Stimulated activated naive B cell treated with anti-CD40 and anti-IgM and Interleukin-4, amounts not matched to agents 10 μg/mL and 1 μg/mL and 100 μg/mL, for 72 hours (primary cell): ENCODE measurements at regions not wholly inside any gene's neighbourhood (a gene's known extent, or its start where the extent isn't known, plus 50 kb on each side); places are given as distances from the start of the nearest gene placed in this dataset.
"Not testable (repeated sequence)": the region's sequence is repeated elsewhere in the genome, so short reads cannot be mapped to it uniquely, and the experiment has no call there.

Source experiments
- ATAC-seq, 2 donors: fragments of 150-1000 bp; cut with Tn5 transposase; replicated peaks; 2 replicates each; pipeline ENCODE4 v1.10.0; 2021; ENCODE audit warnings: moderate library complexity in 1 of 2
- DNase-seq: peaks from one replicate; pipeline ENCODE4 v3.0.0; 2021
- H3K27ac Mint-ChIP-seq: one replicate; pipeline ENCODE4 v1.8.0; 2022; ENCODE audit warnings: mild to moderate bottlenecking, mixed read lengths
- H3K27me3 Mint-ChIP-seq, 2 donors: one replicate each; pipeline ENCODE4 v1.8.0; 2022; ENCODE audit warnings: mixed read lengths in 2 of 2
- H3K36me3 Mint-ChIP-seq, 2 donors: one replicate each; pipeline ENCODE4 v1.8.0; 2022; ENCODE audit warnings: mixed read lengths in 2 of 2, mild to moderate bottlenecking in 1 of 2
- H3K4me1 Mint-ChIP-seq, 2 donors: one replicate each; pipeline ENCODE4 v1.8.0; 2022; ENCODE audit warnings: mixed read lengths in 2 of 2, mild to moderate bottlenecking in 1 of 2
- H3K4me3 Mint-ChIP-seq, 2 donors: one replicate each; pipeline ENCODE4 v1.8.0; 2022; ENCODE audit warnings: mild to moderate bottlenecking in 2 of 2, mixed read lengths in 2 of 2, moderate library complexity in 1 of 2
- H3K9me3 Mint-ChIP-seq, 2 donors: one replicate each; pipeline ENCODE4 v1.8.0; 2022; ENCODE audit warnings: mixed read lengths in 2 of 2, mild to moderate bottlenecking in 1 of 2

- ATAC-seq, H3K4me1 Mint-ChIP-seq, H3K4me3 Mint-ChIP-seq, H3K27me3 Mint-ChIP-seq, H3K36me3 Mint-ChIP-seq, H3K9me3 Mint-ChIP-seq, DNase-seq, H3K27ac Mint-ChIP-seq: not testable (repeated sequence)
Measured at GRCh38 chrY:12448561-12448960, 252.5 kb upstream of the USP9Y start.

GRCh38 chrY:12453318-12453717, 247.7 kb upstream of the USP9Y start:
- not testable (repeated sequence) for ATAC-seq, DNase-seq, H3K27ac Mint-ChIP-seq, H3K9me3 Mint-ChIP-seq, H3K4me1 Mint-ChIP-seq, H3K4me3 Mint-ChIP-seq, H3K27me3 Mint-ChIP-seq, H3K36me3 Mint-ChIP-seq

- Mint-ChIP-seq H3K36me3 (no peaks in the 10 kb centered on the region), H3K9me3 (no peaks in the 10 kb centered on the region), H3K27me3 (no peaks in the 10 kb centered on the region), H3K4me1 (no peaks in the 10 kb centered on the region), H3K27ac (no peak overlapping the region), H3K4me3 (no peak overlapping the region)
- DNase-seq (no peak), ATAC-seq (no peak)
Measured at GRCh38 chrY:12459965-12460364, 241.1 kb upstream of the USP9Y start.

GRCh38 chrY:12464155-12464554, 236.9 kb upstream of the USP9Y start:
- Mint-ChIP-seq H3K36me3 (peaks cover 0 to 2% of the 10 kb centered on the region in 2 donors), H3K27ac (no peak overlapping the region), H3K9me3 (peaks cover 0 to 6% of the 10 kb centered on the region in 2 donors), H3K4me3 (no peak overlapping the region), H3K27me3 (no peaks in the 10 kb centered on the region), H3K4me1 (no peaks in the 10 kb centered on the region)
- no peak for ATAC-seq
- no peak for DNase-seq

- Mint-ChIP-seq H3K4me1 (no peaks in the 10 kb centered on the region), H3K36me3 (peaks cover 0 to 3% of the 10 kb centered on the region in 2 donors), H3K27ac (no peak overlapping the region), H3K27me3 (no peaks in the 10 kb centered on the region), H3K9me3 (peaks cover 0 to 7% of the 10 kb centered on the region in 2 donors), H3K4me3 (no peak overlapping the region)
- DNase-seq = no peak
- ATAC-seq = no peak
Measured at GRCh38 chrY:12465706-12466105, 235.3 kb upstream of the USP9Y start.

GRCh38 chrY:12469081-12469480, 231.9 kb upstream of the USP9Y start:
- Mint-ChIP-seq H3K4me1 (no peaks in the 10 kb centered on the region), H3K4me3 (no peak overlapping the region), H3K9me3 (peaks cover 0 to 7% of the 10 kb centered on the region in 2 donors), H3K27ac (no peak overlapping the region), H3K27me3 (no peaks in the 10 kb centered on the region), H3K36me3 (peaks cover 0 to 3% of the 10 kb centered on the region in 2 donors)
- ATAC-seq (peak in 1 of 2 donors; percentile 38), DNase-seq (no peak)

GRCh38 chrY:12474472-12474871, 226.6 kb upstream of the USP9Y start:
- ATAC-seq = no peak
- H3K9me3 Mint-ChIP-seq = no peaks in the 10 kb centered on the region
- H3K27ac Mint-ChIP-seq = no peak overlapping the region
- H3K4me1 Mint-ChIP-seq = no peaks in the 10 kb centered on the region
- no peaks in the 10 kb centered on the region for H3K27me3 Mint-ChIP-seq
- DNase-seq = no peak
- H3K4me3 Mint-ChIP-seq = no peak overlapping the region
- no peaks in the 10 kb centered on the region for H3K36me3 Mint-ChIP-seq

GRCh38 chrY:12479382-12479781, 221.6 kb upstream of the USP9Y start:
- Mint-ChIP-seq H3K27ac (no peak overlapping the region), H3K36me3 (no peaks in the 10 kb centered on the region), H3K27me3 (no peaks in the 10 kb centered on the region), H3K4me1 (no peaks in the 10 kb centered on the region), H3K9me3 (peaks cover 0 to under 1% of the 10 kb centered on the region in 2 donors), H3K4me3 (no peak overlapping the region)
- DNase-seq (no peak), ATAC-seq (no peak)

- Mint-ChIP-seq H3K4me3 (no peak overlapping the region), H3K27me3 (no peaks in the 10 kb centered on the region), H3K27ac (no peak overlapping the region), H3K4me1 (no peaks in the 10 kb centered on the region), H3K36me3 (no peaks in the 10 kb centered on the region), H3K9me3 (peaks cover 0 to 3% of the 10 kb centered on the region in 2 donors)
- DNase-seq (no peak), ATAC-seq (no peak)
Measured at GRCh38 chrY:12483394-12483793, 217.6 kb upstream of the USP9Y start.

- Mint-ChIP-seq H3K27ac (no peak overlapping the region), H3K27me3 (no peaks in the 10 kb centered on the region), H3K4me3 (no peak overlapping the region), H3K4me1 (no peaks in the 10 kb centered on the region), H3K36me3 (no peaks in the 10 kb centered on the region), H3K9me3 (peaks cover 0 to 2% of the 10 kb centered on the region in 2 donors)
- no peak for ATAC-seq
- no peak for DNase-seq
Measured at GRCh38 chrY:12490558-12491209, 210.3 kb upstream of the USP9Y start.

GRCh38 chrY:12492218-12492617, 208.8 kb upstream of the USP9Y start:
- Mint-ChIP-seq H3K27me3 (no peaks in the 10 kb centered on the region), H3K4me1 (no peaks in the 10 kb centered on the region), H3K9me3 (peaks cover 0 to 2% of the 10 kb centered on the region in 2 donors), H3K36me3 (no peaks in the 10 kb centered on the region), H3K4me3 (no peak overlapping the region), H3K27ac (no peak overlapping the region)
- DNase-seq (no peak), ATAC-seq (no peak)

- no peaks in the 10 kb centered on the region for H3K27me3 Mint-ChIP-seq
- H3K36me3 Mint-ChIP-seq = no peaks in the 10 kb centered on the region
- H3K4me3 Mint-ChIP-seq = no peak overlapping the region
- DNase-seq (no peak), ATAC-seq (no peak)
- H3K9me3 Mint-ChIP-seq = no peaks in the 10 kb centered on the region
- peaks cover 0 to 5% of the 10 kb centered on the region in 2 donors for H3K4me1 Mint-ChIP-seq
- H3K27ac Mint-ChIP-seq = no peak overlapping the region
Measured at GRCh38 chrY:12496007-12496406, 205.0 kb upstream of the USP9Y start.

GRCh38 chrY:12500096-12500495, 200.9 kb upstream of the USP9Y start:
- H3K27ac Mint-ChIP-seq = no peak overlapping the region
- DNase-seq (no peak), ATAC-seq (no peak)
- H3K4me3 Mint-ChIP-seq = no peak overlapping the region
- no peaks in the 10 kb centered on the region for H3K36me3 Mint-ChIP-seq
- H3K4me1 Mint-ChIP-seq = peaks cover 0 to 5% of the 10 kb centered on the region in 2 donors
- no peaks in the 10 kb centered on the region for H3K27me3 Mint-ChIP-seq
- H3K9me3 Mint-ChIP-seq = no peaks in the 10 kb centered on the region

GRCh38 chrY:12504028-12504427, 197.0 kb upstream of the USP9Y start:
- H3K4me3 Mint-ChIP-seq, H3K36me3 Mint-ChIP-seq, H3K4me1 Mint-ChIP-seq, H3K27me3 Mint-ChIP-seq, H3K9me3 Mint-ChIP-seq, DNase-seq, ATAC-seq, H3K27ac Mint-ChIP-seq: not testable (repeated sequence)

GRCh38 chrY:12517338-12517737, 183.7 kb upstream of the USP9Y start:
- Mint-ChIP-seq H3K4me1 (no peaks in the 10 kb centered on the region), H3K4me3 (no peak overlapping the region), H3K36me3 (no peaks in the 10 kb centered on the region), H3K27ac (no peak overlapping the region), H3K27me3 (no peaks in the 10 kb centered on the region), H3K9me3 (no peaks in the 10 kb centered on the region)
- no peak for DNase-seq
- no peak for ATAC-seq

- Mint-ChIP-seq H3K9me3 (no peaks in the 10 kb centered on the region), H3K27me3 (no peaks in the 10 kb centered on the region), H3K4me1 (peaks cover 0 to 22% of the 10 kb centered on the region in 2 donors), H3K36me3 (no peaks in the 10 kb centered on the region), H3K27ac (no peak overlapping the region), H3K4me3 (no peak overlapping the region)
- ATAC-seq = no peak
- DNase-seq = no peak
Measured at GRCh38 chrY:12525206-12525605, 175.8 kb upstream of the USP9Y start.
